ENCODE measurements at regions not wholly inside any gene's neighbourhood (a gene's known extent, or its start where the extent isn't known, plus 50 kb on each side); places are given as distances from the start of the nearest gene placed in this dataset.

DNA sequence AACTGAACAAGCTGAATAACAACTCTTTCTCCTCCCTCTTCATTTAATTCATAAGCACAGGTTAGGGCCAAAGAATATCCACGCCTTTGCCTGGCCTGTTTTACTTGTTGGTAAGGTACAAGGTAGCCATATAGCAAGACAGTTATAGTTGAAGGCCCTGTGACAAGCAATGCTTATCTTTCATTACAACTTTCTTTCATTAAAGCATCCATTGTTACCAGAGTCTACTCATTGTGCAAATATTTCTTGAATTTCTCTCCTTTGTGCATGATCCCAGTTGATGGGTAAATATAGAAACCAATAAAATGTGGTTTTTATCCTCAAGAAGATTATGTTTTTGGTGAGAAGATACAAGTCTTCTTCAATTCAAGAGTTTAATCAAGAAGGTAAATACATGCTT is 140.2 kb downstream of the UBE2E3 start:
- TF ChIP-seq YY1 (IDR thresholded peaks at IDR 0.05; ENCODE audit: extremely low read depth, insufficient replicate concordance, low read depth, low read length) (no peak), POLR2AphosphoS5 (IDR thresholded peaks at IDR 0.05; ENCODE audit: low read depth, low read length) (no peak), RAD21 (IDR thresholded peaks at IDR 0.05; ENCODE audit: low read depth) (no peak), EZH2 (IDR thresholded peaks at IDR 0.05) (no peak), EZH2phosphoT487 (IDR thresholded peaks at IDR 0.05; ENCODE audit: borderline replicate concordance) (no peak), POLR2A (IDR thresholded peaks at IDR 0.05; ENCODE audit: borderline replicate concordance, extremely low read depth, insufficient read depth, insufficient read length) (no peak)
- TF ChIP-seq, protein P1, sequence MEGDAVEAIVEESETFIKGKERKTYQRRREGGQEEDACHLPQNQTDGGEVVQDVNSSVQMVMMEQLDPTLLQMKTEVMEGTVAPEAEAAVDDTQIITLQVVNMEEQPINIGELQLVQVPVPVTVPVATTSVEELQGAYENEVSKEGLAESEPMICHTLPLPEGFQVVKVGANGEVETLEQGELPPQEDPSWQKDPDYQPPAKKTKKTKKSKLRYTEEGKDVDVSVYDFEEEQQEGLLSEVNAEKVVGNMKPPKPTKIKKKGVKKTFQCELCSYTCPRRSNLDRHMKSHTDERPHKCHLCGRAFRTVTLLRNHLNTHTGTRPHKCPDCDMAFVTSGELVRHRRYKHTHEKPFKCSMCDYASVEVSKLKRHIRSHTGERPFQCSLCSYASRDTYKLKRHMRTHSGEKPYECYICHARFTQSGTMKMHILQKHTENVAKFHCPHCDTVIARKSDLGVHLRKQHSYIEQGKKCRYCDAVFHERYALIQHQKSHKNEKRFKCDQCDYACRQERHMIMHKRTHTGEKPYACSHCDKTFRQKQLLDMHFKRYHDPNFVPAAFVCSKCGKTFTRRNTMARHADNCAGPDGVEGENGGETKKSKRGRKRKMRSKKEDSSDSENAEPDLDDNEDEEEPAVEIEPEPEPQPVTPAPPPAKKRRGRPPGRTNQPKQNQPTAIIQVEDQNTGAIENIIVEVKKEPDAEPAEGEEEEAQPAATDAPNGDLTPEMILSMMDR (IDR thresholded peaks at IDR 0.05 in 2 of 3, conservative IDR thresholded peaks at IDR 0.05 in 1 of 3; ENCODE audit: borderline replicate concordance in 1 of 3, insufficient read depth in 1 of 3, low read depth in 2 of 3, low read length in 2 of 3) = no peak
- TF ChIP-seq, protein P2, sequence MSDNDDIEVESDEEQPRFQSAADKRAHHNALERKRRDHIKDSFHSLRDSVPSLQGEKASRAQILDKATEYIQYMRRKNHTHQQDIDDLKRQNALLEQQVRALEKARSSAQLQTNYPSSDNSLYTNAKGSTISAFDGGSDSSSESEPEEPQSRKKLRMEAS (IDR thresholded peaks at IDR 0.05) = no peak

Measured in HCT116 (cell line).